ENCODE measurements at regions not wholly inside any gene's neighbourhood (a gene's known extent, or its start where the extent isn't known, plus 50 kb on each side); places are given as distances from the start of the nearest gene placed in this dataset.

DNA sequence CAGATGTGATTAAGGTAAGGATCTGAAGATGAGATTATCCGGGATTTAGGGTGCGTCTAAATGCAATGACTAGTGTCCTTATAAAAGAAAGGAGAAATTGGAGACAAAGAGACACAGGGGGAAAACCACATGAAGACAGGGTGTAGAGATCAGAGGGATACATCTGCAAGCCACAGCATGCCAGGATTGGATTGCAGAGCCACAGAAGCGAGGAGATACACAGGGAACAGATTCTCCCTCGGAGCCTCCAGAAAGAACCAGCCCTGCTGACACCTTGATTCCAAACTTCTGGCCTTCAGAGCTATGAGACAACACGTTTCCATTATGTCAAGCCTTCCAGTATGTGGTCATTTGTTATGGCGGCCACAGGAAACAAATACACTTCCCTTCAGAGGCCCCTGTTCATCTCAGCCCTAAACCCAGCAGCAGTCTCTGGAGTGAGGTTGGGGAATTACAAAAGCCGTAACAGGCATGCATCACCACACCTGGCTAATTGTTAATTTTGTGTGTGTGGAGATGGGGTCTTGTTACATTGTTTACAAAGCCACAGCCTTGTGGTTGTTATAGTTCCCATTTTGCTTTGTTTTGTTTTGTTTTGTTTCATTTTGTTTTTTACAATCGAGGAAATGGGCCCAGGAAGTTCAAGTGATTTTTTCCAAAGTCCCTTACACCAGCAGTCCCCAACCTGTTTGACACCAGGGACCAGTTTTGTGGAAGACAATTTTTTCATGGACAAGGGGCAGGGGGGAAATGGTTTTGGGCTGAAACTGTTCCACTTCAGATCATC lies 51.6 kb upstream of the LYRM9 start:
- no peaks in the 10 kb centered on the region for H4K20me1 ChIP-seq (ENCODE audit: insufficient read depth)
- H2AFZ ChIP-seq (ENCODE audit: low read depth, low read length, poor library complexity, severe bottlenecking): no peak overlapping the region
- no peak overlapping the region for H3K4me3 ChIP-seq (replicated peaks in 1 of 2; ENCODE audit: low read depth in 1 of 2, low read length in 2 of 2)
- RAD21 ChIA-PET (ENCODE audit: low non-redundant PET in 1 of 2, low total read pairs in 2 of 2, uncharacterized antibody in 2 of 2, unreplicated experiment in 2 of 2): no interaction called here
- H3K36me3 ChIP-seq (ENCODE audit: control insufficient read depth in 1 of 2, insufficient read depth in 2 of 2, low read length in 2 of 2): no peaks in the 10 kb centered on the region
- no peak overlapping the region for H3K9ac ChIP-seq (ENCODE audit: low read length)
- no peak for TF ChIP-seq RAD21 (IDR thresholded peaks at IDR 0.05; ENCODE audit: low read depth)
- TF ChIP-seq CBX3 (IDR thresholded peaks at IDR 0.05; ENCODE audit: low read depth): no peak
- TF ChIP-seq YY1 (IDR thresholded peaks at IDR 0.05; ENCODE audit: extremely low read depth, insufficient replicate concordance, low read depth, low read length): no peak
- TF ChIP-seq, protein P1, sequence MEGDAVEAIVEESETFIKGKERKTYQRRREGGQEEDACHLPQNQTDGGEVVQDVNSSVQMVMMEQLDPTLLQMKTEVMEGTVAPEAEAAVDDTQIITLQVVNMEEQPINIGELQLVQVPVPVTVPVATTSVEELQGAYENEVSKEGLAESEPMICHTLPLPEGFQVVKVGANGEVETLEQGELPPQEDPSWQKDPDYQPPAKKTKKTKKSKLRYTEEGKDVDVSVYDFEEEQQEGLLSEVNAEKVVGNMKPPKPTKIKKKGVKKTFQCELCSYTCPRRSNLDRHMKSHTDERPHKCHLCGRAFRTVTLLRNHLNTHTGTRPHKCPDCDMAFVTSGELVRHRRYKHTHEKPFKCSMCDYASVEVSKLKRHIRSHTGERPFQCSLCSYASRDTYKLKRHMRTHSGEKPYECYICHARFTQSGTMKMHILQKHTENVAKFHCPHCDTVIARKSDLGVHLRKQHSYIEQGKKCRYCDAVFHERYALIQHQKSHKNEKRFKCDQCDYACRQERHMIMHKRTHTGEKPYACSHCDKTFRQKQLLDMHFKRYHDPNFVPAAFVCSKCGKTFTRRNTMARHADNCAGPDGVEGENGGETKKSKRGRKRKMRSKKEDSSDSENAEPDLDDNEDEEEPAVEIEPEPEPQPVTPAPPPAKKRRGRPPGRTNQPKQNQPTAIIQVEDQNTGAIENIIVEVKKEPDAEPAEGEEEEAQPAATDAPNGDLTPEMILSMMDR (IDR thresholded peaks at IDR 0.05 in 2 of 3, conservative IDR thresholded peaks at IDR 0.05 in 1 of 3; ENCODE audit: borderline replicate concordance in 1 of 3, insufficient read depth in 1 of 3, low read depth in 2 of 3, low read length in 2 of 3): no peak
- TF ChIP-seq ZFX (IDR thresholded peaks at IDR 0.05): no peak
- no peak for TF ChIP-seq JUND (IDR thresholded peaks at IDR 0.05)
- TF ChIP-seq, protein P2, sequence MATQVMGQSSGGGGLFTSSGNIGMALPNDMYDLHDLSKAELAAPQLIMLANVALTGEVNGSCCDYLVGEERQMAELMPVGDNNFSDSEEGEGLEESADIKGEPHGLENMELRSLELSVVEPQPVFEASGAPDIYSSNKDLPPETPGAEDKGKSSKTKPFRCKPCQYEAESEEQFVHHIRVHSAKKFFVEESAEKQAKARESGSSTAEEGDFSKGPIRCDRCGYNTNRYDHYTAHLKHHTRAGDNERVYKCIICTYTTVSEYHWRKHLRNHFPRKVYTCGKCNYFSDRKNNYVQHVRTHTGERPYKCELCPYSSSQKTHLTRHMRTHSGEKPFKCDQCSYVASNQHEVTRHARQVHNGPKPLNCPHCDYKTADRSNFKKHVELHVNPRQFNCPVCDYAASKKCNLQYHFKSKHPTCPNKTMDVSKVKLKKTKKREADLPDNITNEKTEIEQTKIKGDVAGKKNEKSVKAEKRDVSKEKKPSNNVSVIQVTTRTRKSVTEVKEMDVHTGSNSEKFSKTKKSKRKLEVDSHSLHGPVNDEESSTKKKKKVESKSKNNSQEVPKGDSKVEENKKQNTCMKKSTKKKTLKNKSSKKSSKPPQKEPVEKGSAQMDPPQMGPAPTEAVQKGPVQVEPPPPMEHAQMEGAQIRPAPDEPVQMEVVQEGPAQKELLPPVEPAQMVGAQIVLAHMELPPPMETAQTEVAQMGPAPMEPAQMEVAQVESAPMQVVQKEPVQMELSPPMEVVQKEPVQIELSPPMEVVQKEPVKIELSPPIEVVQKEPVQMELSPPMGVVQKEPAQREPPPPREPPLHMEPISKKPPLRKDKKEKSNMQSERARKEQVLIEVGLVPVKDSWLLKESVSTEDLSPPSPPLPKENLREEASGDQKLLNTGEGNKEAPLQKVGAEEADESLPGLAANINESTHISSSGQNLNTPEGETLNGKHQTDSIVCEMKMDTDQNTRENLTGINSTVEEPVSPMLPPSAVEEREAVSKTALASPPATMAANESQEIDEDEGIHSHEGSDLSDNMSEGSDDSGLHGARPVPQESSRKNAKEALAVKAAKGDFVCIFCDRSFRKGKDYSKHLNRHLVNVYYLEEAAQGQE (IDR thresholded peaks at IDR 0.05; ENCODE audit: low read depth): no peak
- TF ChIP-seq, protein P3, sequence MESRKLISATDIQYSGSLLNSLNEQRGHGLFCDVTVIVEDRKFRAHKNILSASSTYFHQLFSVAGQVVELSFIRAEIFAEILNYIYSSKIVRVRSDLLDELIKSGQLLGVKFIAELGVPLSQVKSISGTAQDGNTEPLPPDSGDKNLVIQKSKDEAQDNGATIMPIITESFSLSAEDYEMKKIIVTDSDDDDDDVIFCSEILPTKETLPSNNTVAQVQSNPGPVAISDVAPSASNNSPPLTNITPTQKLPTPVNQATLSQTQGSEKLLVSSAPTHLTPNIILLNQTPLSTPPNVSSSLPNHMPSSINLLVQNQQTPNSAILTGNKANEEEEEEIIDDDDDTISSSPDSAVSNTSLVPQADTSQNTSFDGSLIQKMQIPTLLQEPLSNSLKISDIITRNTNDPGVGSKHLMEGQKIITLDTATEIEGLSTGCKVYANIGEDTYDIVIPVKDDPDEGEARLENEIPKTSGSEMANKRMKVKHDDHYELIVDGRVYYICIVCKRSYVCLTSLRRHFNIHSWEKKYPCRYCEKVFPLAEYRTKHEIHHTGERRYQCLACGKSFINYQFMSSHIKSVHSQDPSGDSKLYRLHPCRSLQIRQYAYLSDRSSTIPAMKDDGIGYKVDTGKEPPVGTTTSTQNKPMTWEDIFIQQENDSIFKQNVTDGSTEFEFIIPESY (IDR thresholded peaks at IDR 0.05; ENCODE audit: extremely low read depth, insufficient replicate concordance, low read length): no peak
- TF ChIP-seq POLR2A (IDR thresholded peaks at IDR 0.05; ENCODE audit: borderline replicate concordance, extremely low read depth, insufficient read depth, insufficient read length): no peak
- no peak for TF ChIP-seq POLR2AphosphoS5 (IDR thresholded peaks at IDR 0.05; ENCODE audit: low read depth, low read length)
- no peak for TF ChIP-seq EGR1 (IDR thresholded peaks at IDR 0.05; ENCODE audit: low read depth)
- no peak for TF ChIP-seq TCF7L2 (IDR thresholded peaks at IDR 0.05; ENCODE audit: borderline replicate concordance, extremely low read depth, insufficient read depth, insufficient read length)
- TF ChIP-seq, protein P4, sequence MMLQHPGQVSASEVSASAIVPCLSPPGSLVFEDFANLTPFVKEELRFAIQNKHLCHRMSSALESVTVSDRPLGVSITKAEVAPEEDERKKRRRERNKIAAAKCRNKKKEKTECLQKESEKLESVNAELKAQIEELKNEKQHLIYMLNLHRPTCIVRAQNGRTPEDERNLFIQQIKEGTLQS (IDR thresholded peaks at IDR 0.05): no peak
- TF ChIP-seq SP1 (IDR thresholded peaks at IDR 0.05; ENCODE audit: low read depth): no peak
- TF ChIP-seq SRF (IDR thresholded peaks at IDR 0.05; ENCODE audit: low read depth): no peak
- TF ChIP-seq, protein P5, sequence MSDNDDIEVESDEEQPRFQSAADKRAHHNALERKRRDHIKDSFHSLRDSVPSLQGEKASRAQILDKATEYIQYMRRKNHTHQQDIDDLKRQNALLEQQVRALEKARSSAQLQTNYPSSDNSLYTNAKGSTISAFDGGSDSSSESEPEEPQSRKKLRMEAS (IDR thresholded peaks at IDR 0.05): no peak
- no peak for TF ChIP-seq CEBPB (IDR thresholded peaks at IDR 0.05; ENCODE audit: low read depth)
- TF ChIP-seq ELF1 (IDR thresholded peaks at IDR 0.05; ENCODE audit: borderline replicate concordance, low read depth): no peak
- TF ChIP-seq EZH2 (IDR thresholded peaks at IDR 0.05): no peak
- no peak for ATAC-seq
- no TSS peak for BruUV-seq (replicated peaks)
- no peak for DNase-seq (ENCODE audit: low read depth, low spot score)
- H3K4me2 ChIP-seq (ENCODE audit: low read length): no peak overlapping the region
- POLR2A ChIA-PET: no interaction called here
- no peak overlapping the region for H3K27ac ChIP-seq (ENCODE audit: low read depth, low read length)
- H3K9me2 ChIP-seq (ENCODE audit: insufficient read depth): no peaks in the 10 kb centered on the region
- CTCF ChIA-PET: no interaction called here
- no peaks in the 10 kb centered on the region for H3K9me3 ChIP-seq (ENCODE audit: control insufficient read depth in 1 of 2, insufficient read depth in 1 of 2, low read depth in 1 of 2, low read length in 2 of 2)
- H3K27me3 ChIP-seq (ENCODE audit: insufficient read depth, low read length): 0 out of 2 replicates have a peak, but pooled peaks cover 3% of the 10 kb centered on the region
- H3K4me1 ChIP-seq (ENCODE audit: control insufficient read depth in 1 of 2, insufficient read depth in 2 of 2, low read length in 2 of 2): no peaks in the 10 kb centered on the region
- intact Hi-C loops (cut with micrococcal nuclease): no loop called here
- H3K79me2 ChIP-seq (ENCODE audit: insufficient read depth, low read length): no peaks in the 10 kb centered on the region
